ENCODE measurements at regions not wholly inside any gene's neighbourhood (a gene's known extent, or its start where the extent isn't known, plus 50 kb on each side); places are given as distances from the start of the nearest gene placed in this dataset.

GRCh38 chr13:63979951-63980350 is 2564.3 kb upstream of the PCDH20 start:
- CTCF ChIA-PET: no interaction called here
- DNase-seq (ENCODE audit: low read depth, low spot score): no peak
- Histone ChIP-seq H3K9me3 (ENCODE audit: control insufficient read depth in 1 of 2, insufficient read depth in 1 of 2, low read depth in 1 of 2, low read length in 2 of 2) (no peaks in the 10 kb centered on the region), H3K4me3 (replicated peaks in 1 of 2; ENCODE audit: low read depth in 1 of 2, low read length in 2 of 2) (no peak overlapping the region), H2AFZ (ENCODE audit: low read depth, low read length, poor library complexity, severe bottlenecking) (no peak overlapping the region), H3K36me3 (ENCODE audit: control insufficient read depth in 1 of 2, insufficient read depth in 2 of 2, low read length in 2 of 2) (no peaks in the 10 kb centered on the region), H3K9me2 (ENCODE audit: insufficient read depth) (no peaks in the 10 kb centered on the region), H4K20me1 (ENCODE audit: insufficient read depth) (no peaks in the 10 kb centered on the region), H3K27ac (ENCODE audit: low read depth, low read length) (no peak overlapping the region), H3K9ac (ENCODE audit: low read length) (no peak overlapping the region), H3K4me1 (ENCODE audit: control insufficient read depth in 1 of 2, insufficient read depth in 2 of 2, low read length in 2 of 2) (no peaks in the 10 kb centered on the region), H3K4me2 (ENCODE audit: low read length) (no peak overlapping the region), H3K79me2 (ENCODE audit: insufficient read depth, low read length) (no peaks in the 10 kb centered on the region), H3K27me3 (ENCODE audit: insufficient read depth, low read length) (no peaks in the 10 kb centered on the region)
- no TSS peak for BruUV-seq (replicated peaks)
- POLR2A ChIA-PET: no interaction called here
- no peak for ATAC-seq
- intact Hi-C loops (cut with micrococcal nuclease): no loop called here
- no peak for TF ChIP-seq SIN3A (IDR thresholded peaks at IDR 0.05; ENCODE audit: low read depth)
- TF ChIP-seq POLR2AphosphoS5 (IDR thresholded peaks at IDR 0.05; ENCODE audit: low read depth, low read length): no peak
- RAD21 ChIA-PET (ENCODE audit: low non-redundant PET in 1 of 2, low total read pairs in 2 of 2, uncharacterized antibody in 2 of 2, unreplicated experiment in 2 of 2): no interaction called here

GRCh38 chr13:63972328-63972727 is 2556.7 kb upstream of the PCDH20 start:
- Histone ChIP-seq H3K36me3 (ENCODE audit: control insufficient read depth in 1 of 2, insufficient read depth in 2 of 2, low read length in 2 of 2) (no peaks in the 10 kb centered on the region), H3K9ac (ENCODE audit: low read length) (no peak overlapping the region), H3K9me2 (ENCODE audit: insufficient read depth) (no peaks in the 10 kb centered on the region), H3K27ac (ENCODE audit: low read depth, low read length) (no peak overlapping the region), H3K4me3 (replicated peaks in 1 of 2; ENCODE audit: low read depth in 1 of 2, low read length in 2 of 2) (no peak overlapping the region), H3K9me3 (ENCODE audit: control insufficient read depth in 1 of 2, insufficient read depth in 1 of 2, low read depth in 1 of 2, low read length in 2 of 2) (no peaks in the 10 kb centered on the region), H3K27me3 (ENCODE audit: insufficient read depth, low read length) (no peaks in the 10 kb centered on the region), H3K4me2 (ENCODE audit: low read length) (no peak overlapping the region), H2AFZ (ENCODE audit: low read depth, low read length, poor library complexity, severe bottlenecking) (no peak overlapping the region), H3K4me1 (ENCODE audit: control insufficient read depth in 1 of 2, insufficient read depth in 2 of 2, low read length in 2 of 2) (no peaks in the 10 kb centered on the region), H3K79me2 (ENCODE audit: insufficient read depth, low read length) (no peaks in the 10 kb centered on the region), H4K20me1 (ENCODE audit: insufficient read depth) (no peaks in the 10 kb centered on the region)
- ATAC-seq (no peak), DNase-seq (ENCODE audit: low read depth, low spot score) (no peak)
- POLR2A ChIA-PET: no interaction called here
- intact Hi-C loops (cut with micrococcal nuclease): no loop called here
- CTCF ChIA-PET: no interaction called here
- RAD21 ChIA-PET (ENCODE audit: low non-redundant PET in 1 of 2, low total read pairs in 2 of 2, uncharacterized antibody in 2 of 2, unreplicated experiment in 2 of 2): no interaction called here
- TF ChIP-seq YY1 (IDR thresholded peaks at IDR 0.05; ENCODE audit: extremely low read depth, insufficient replicate concordance, low read depth, low read length): no peak
- TF ChIP-seq ZFX (IDR thresholded peaks at IDR 0.05): no peak
- TF ChIP-seq ATF3 (IDR thresholded peaks at IDR 0.05): no peak
- TF ChIP-seq JUND (IDR thresholded peaks at IDR 0.05): no peak
- TF ChIP-seq ELF1 (IDR thresholded peaks at IDR 0.05; ENCODE audit: borderline replicate concordance, low read depth): no peak
- TF ChIP-seq CEBPB (IDR thresholded peaks at IDR 0.05; ENCODE audit: low read depth): no peak
- no peak for TF ChIP-seq MAX (IDR thresholded peaks at IDR 0.05)
- no peak for TF ChIP-seq EZH2phosphoT487 (IDR thresholded peaks at IDR 0.05; ENCODE audit: borderline replicate concordance)
- BruUV-seq (replicated peaks): no TSS peak

Data from HCT116 (cell line).